Body of pancreas (tissue), 4 donors: ENCODE measurements at regions not wholly inside any gene's neighbourhood (a gene's known extent, or its start where the extent isn't known, plus 50 kb on each side); places are given as distances from the start of the nearest gene placed in this dataset.

ENCODE experiments used
- ATAC-seq: fragments of 150-250 bp; one replicate; pipeline ENCODE4 v1.9.1; 2016
- DNase-seq, 4 donors: peaks; one replicate each; pipeline ENCODE4 v3.0.0-alpha.2; 2019
- H3K27ac ChIP-seq, 4 donors: fragments of 200-600 bp; sonication (generic); 1 replicate in 3 of 4; 2 replicates in 1 of 4; pipeline versions ENCODE4 v1.5.1 to v1.6.1; 2016 to 2019; ENCODE audit warnings: mild to moderate bottlenecking in 1 of 4, mixed read lengths in 1 of 4, moderate library complexity in 1 of 4
- H3K27me3 ChIP-seq, 2 donors: fragments of 200-600 bp; sonication (generic); one replicate each; pipeline ENCODE4 v1.6.0; 2016; ENCODE audit warnings: mild to moderate bottlenecking in 1 of 2
- H3K36me3 ChIP-seq, 2 donors: fragments of 200-600 bp; sonication (generic); replicated peaks in 1 of 2; 2 replicates each; pipeline ENCODE4 v1.5.1; 2016; ENCODE audit warnings: low read depth in 2 of 2; ENCODE audit not compliant: insufficient read depth in 1 of 2
- H3K4me1 ChIP-seq: fragments of 200-600 bp; sonication (generic); one replicate; pipeline ENCODE4 v1.6.0; 2016
- H3K4me3 ChIP-seq, 2 donors: fragments of 200-600 bp; sonication (generic); 1 replicate in 1 of 2; 2 replicates in 1 of 2; pipeline ENCODE4 v1.5.1; 2016 to 2019
- H3K9me3 ChIP-seq, 3 donors: fragments of 200-600 bp; sonication (generic); 1 replicate in 2 of 3; 2 replicates in 1 of 3; pipeline ENCODE4 v1.5.1; 2016
- POLR2A ChIP-seq, 3 donors: fragments of 450-650 bp; IDR thresholded peaks; one replicate each; pipeline ENCODE4 v1.6.1; 2016; ENCODE audit warnings: antibody characterized with exemption in 3 of 3, mild to moderate bottlenecking in 2 of 3
- WGBS, 2 donors: methylation state at CpG; one replicate each; pipeline ENCODE4 v1.1.5; 2017; 5-methylcytosine and 5-hydroxymethylcytosine counted together
- intact Hi-C: fragments of 100-400 bp; cut with DNase I; formaldehyde crosslinking; loops from one replicate; pipeline ENCODE4 v1.15.1; 2023
- TF ChIP-seq, protein P1 (sequence below), 7 experiments: fragments of 450-650 bp in 4 of 7; fragments of 200-600 bp in 3 of 7; sonication (generic) in 3 of 7; IDR thresholded peaks; one replicate each; pipeline ENCODE4 v1.5.1; 2016 to 2019; ENCODE audit warnings: antibody characterized with exemption in 7 of 7

DNA sequence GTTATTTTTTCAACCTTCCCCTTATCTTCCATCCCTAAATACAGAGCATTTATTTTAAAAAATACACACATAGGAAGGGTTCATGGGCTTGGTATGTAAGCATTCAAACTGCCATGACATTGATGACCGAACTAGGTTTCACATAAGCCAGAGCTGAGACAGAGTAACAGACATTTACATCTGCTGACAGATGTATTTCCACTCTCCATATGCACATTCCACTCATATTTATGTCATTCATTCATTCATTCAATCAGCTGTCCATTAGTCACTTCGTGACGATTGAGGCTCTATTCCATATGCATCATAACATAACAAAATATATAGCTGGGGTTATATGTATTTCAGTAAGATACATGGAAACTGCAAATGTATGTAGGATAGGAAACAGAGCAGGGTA is 145.5 kb upstream of the OTX2 start:
- 73 to 79% methylated on average over 3 of the region's 3 CpGs for WGBS, 2 donors
- Histone ChIP-seq H3K36me3 (no peaks in the 10 kb centered on the region), H3K27me3 (no peaks in the 10 kb centered on the region), H3K4me3 (no peak overlapping the region), H3K9me3 (no peaks in the 10 kb centered on the region), H3K27ac (no peak overlapping the region), H3K4me1 (no peaks in the 10 kb centered on the region)
- ATAC-seq (no peak), DNase-seq (no peak)
- TF ChIP-seq POLR2A (IDR thresholded peaks at IDR 0.05) = no peak
- intact Hi-C loops = no loop called here

DNA sequence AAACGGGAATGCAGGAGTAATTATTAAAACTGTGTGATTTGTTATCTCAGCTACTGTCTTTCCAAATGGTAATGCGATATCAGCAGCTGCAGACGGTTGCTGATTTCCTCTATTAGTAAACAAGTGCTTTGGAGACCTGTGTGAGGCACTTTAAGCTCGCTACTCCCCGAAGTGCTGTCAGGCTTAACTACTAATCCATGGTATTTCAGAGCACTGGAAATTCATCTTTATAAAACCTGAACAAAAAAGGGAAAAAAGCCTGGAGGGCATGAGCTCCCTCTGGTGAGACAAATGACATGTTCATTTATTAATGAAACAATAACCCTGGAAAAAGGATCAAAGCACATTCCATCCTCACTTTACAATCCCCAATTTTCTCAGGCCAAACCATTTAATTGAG is 143.6 kb upstream of the OTX2 start:
- intact Hi-C loops = no loop called here
- no peak for ATAC-seq
- no peak overlapping the region for H3K27ac ChIP-seq
- no peaks in the 10 kb centered on the region for H3K9me3 ChIP-seq
- 10 to 15% methylated on average over 5 of the region's 5 CpGs for WGBS, 2 donors
- H3K36me3 ChIP-seq = no peaks in the 10 kb centered on the region
- peaks cover 6% of the 10 kb centered on the region for H3K4me1 ChIP-seq
- no peaks in the 10 kb centered on the region for H3K27me3 ChIP-seq
- no peak for DNase-seq
- no peak for TF ChIP-seq POLR2A (IDR thresholded peaks at IDR 0.05)
- TF ChIP-seq, protein P1, sequence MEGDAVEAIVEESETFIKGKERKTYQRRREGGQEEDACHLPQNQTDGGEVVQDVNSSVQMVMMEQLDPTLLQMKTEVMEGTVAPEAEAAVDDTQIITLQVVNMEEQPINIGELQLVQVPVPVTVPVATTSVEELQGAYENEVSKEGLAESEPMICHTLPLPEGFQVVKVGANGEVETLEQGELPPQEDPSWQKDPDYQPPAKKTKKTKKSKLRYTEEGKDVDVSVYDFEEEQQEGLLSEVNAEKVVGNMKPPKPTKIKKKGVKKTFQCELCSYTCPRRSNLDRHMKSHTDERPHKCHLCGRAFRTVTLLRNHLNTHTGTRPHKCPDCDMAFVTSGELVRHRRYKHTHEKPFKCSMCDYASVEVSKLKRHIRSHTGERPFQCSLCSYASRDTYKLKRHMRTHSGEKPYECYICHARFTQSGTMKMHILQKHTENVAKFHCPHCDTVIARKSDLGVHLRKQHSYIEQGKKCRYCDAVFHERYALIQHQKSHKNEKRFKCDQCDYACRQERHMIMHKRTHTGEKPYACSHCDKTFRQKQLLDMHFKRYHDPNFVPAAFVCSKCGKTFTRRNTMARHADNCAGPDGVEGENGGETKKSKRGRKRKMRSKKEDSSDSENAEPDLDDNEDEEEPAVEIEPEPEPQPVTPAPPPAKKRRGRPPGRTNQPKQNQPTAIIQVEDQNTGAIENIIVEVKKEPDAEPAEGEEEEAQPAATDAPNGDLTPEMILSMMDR (IDR thresholded peaks at IDR 0.05) = no peak
- H3K4me3 ChIP-seq = no peak overlapping the region

- no peaks in the 10 kb centered on the region for H3K9me3 ChIP-seq
- peaks cover 6% of the 10 kb centered on the region for H3K4me1 ChIP-seq
- DNase-seq = no peak
- no peak overlapping the region for H3K4me3 ChIP-seq
- 63 to 75% methylated on average over 3 of the region's 3 CpGs for WGBS, 2 donors
- H3K27ac ChIP-seq = no peak overlapping the region
- no peaks in the 10 kb centered on the region for H3K36me3 ChIP-seq
- ATAC-seq = no peak
- H3K27me3 ChIP-seq = no peaks in the 10 kb centered on the region
- no peak for TF ChIP-seq POLR2A (IDR thresholded peaks at IDR 0.05)
- TF ChIP-seq, protein P1 (IDR thresholded peaks at IDR 0.05) = no peak
- intact Hi-C loops = no loop called here
These were observed 142.6 kb upstream of the OTX2 start for GRCh38 chr14:56952766-56953473.

DNA sequence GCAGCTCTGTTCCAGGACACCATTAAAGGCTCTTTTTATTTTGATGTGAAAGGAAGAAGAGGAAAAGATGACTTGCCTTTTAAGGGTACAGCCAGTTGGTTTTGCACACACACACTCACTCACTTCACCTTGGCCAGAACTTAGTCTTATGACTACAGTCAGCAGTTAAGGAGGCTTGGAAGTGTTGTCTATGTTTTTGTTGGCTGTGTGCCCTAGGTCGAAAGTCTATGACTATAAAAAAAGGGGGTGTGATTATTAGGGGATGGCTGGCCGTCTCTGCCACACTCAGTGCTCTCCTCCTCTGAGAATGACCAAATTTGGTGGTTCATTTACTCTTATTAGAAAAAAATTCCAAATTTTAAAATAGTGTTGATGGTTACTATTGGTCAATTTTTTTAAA is 139.5 kb upstream of the OTX2 start:
- peak; percentile 69 for ATAC-seq
- Histone ChIP-seq H3K36me3 (no peaks in the 10 kb centered on the region), H3K9me3 (no peaks in the 10 kb centered on the region), H3K4me1 (peaks cover 6% of the 10 kb centered on the region), H3K27ac (no peak overlapping the region), H3K27me3 (no peaks in the 10 kb centered on the region), H3K4me3 (no peak overlapping the region)
- 4 to 13% methylated on average over 2 of the region's 2 CpGs for WGBS, 2 donors
- intact Hi-C loops = no loop called here
- TF ChIP-seq, protein P1 (IDR thresholded peaks at IDR 0.05) = no peak
- no peak for TF ChIP-seq POLR2A (IDR thresholded peaks at IDR 0.05)
- peak; percentile 45 to 60 (median 56) for DNase-seq

- H3K9me3 ChIP-seq = no peaks in the 10 kb centered on the region
- no peak overlapping the region for H3K4me3 ChIP-seq
- DNase-seq (no peak), ATAC-seq (no peak)
- H3K36me3 ChIP-seq = no peaks in the 10 kb centered on the region
- H3K27ac ChIP-seq = no peak overlapping the region
- intact Hi-C loops = no loop called here
- H3K27me3 ChIP-seq = no peaks in the 10 kb centered on the region
- peaks cover 6% of the 10 kb centered on the region for H3K4me1 ChIP-seq
- TF ChIP-seq, protein P1 (IDR thresholded peaks at IDR 0.05) = no peak
- TF ChIP-seq POLR2A (IDR thresholded peaks at IDR 0.05) = no peak
- WGBS, 2 donors = 47 to 49% methylated on average over 2 of the region's 2 CpGs
These were observed 135.0 kb upstream of the OTX2 start for GRCh38 chr14:56945291-56945690.
